Subcutaneous abdominal adipose tissue (tissue), 5 donors: ENCODE measurements at regions not wholly inside any gene's neighbourhood (a gene's known extent, or its start where the extent isn't known, plus 50 kb on each side); places are given as distances from the start of the nearest gene placed in this dataset.

Source experiments
- H3K27ac ChIP-seq: one replicate; pipeline ENCODE4 v1.7.0; 2013; ENCODE audit warnings: low read depth, mild to moderate bottlenecking, inconsistent platforms, low read length, moderate library complexity
- H3K27me3 ChIP-seq, 5 donors: one replicate each; pipeline ENCODE4 v1.7.0; 2013; ENCODE audit warnings: low read length in 5 of 5, inconsistent platforms in 1 of 5; ENCODE audit not compliant: control insufficient read depth in 5 of 5, insufficient read depth in 4 of 5
- H3K36me3 ChIP-seq, 5 donors: one replicate each; pipeline ENCODE4 v1.7.0; 2013; ENCODE audit warnings: low read length in 5 of 5; ENCODE audit not compliant: control insufficient read depth in 5 of 5, insufficient read depth in 5 of 5
- H3K4me1 ChIP-seq, 5 donors: one replicate each; pipeline ENCODE4 v1.7.0; 2013; ENCODE audit warnings: low read length in 5 of 5, mild to moderate bottlenecking in 3 of 5, moderate library complexity in 1 of 5; ENCODE audit not compliant: control insufficient read depth in 5 of 5, insufficient read depth in 5 of 5
- H3K4me3 ChIP-seq, 5 donors: one replicate each; pipeline ENCODE4 v1.7.0; 2013; ENCODE audit warnings: low read length in 5 of 5, low read depth in 1 of 5
- H3K9ac ChIP-seq, 5 donors: one replicate each; pipeline ENCODE4 v1.7.0; 2013; ENCODE audit warnings: low read length in 5 of 5, mild to moderate bottlenecking in 4 of 5, moderate library complexity in 3 of 5
- H3K9me3 ChIP-seq, 5 donors: one replicate each; pipeline ENCODE4 v1.7.0; 2013; ENCODE audit warnings: low read length in 5 of 5; ENCODE audit not compliant: control insufficient read depth in 5 of 5
- donor health status: healthy.
- donor health status: healthy.
- donor health status: healthy.
- donor health status: healthy.
- donor health status: healthy.

DNA sequence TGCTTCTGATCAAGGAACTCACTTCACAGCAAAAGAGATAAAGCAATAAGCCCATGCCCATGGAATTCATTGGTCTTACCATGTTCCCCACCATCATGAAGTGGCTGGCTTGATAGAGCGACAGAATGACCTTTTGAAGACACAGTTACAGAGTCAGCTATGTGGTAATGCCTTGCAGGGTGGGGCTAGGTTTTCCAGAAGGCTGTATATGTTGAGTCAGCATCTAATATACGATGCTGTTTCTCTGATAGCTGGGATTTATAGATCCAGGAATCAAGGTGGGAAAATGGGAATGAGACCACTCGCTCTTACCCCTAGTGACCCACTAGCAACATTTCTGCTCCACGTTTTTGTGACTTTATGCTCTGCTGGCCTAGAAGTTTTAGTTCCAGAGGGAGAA lies 220.7 kb upstream of the RSPO3 start:
- Histone ChIP-seq H3K4me3 (no peak overlapping the region), H3K4me1 (no peaks in the 10 kb centered on the region), H3K36me3 (no peaks in the 10 kb centered on the region), H3K9me3 (no peaks in the 10 kb centered on the region), H3K9ac (no peak overlapping the region), H3K27me3 (no peaks in the 10 kb centered on the region), H3K27ac (no peak overlapping the region)

DNA sequence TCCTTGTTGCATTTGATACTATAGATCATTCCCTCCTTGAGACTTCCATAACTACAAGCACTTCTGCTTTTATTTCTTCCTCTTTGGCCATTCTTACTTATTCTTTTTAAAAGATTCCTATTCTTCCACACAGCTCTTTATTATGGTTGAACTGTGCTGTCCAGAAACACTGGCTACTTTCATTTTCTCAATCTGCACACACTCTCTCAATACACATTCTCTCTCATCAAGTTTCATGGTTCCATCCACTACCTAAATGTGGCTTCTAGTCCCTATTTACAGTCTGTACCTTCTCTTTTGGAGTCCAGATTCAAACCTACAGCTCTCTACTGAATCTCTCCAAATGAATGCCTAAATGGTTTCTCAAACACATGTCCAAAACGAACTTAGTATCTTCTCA lies 214.3 kb upstream of the RSPO3 start:
- H3K9ac ChIP-seq: no peak overlapping the region
- no peak overlapping the region for H3K4me3 ChIP-seq
- H3K9me3 ChIP-seq: no peaks in the 10 kb centered on the region
- H3K4me1 ChIP-seq: no peaks in the 10 kb centered on the region
- H3K36me3 ChIP-seq: no peaks in the 10 kb centered on the region
- no peaks in the 10 kb centered on the region for H3K27me3 ChIP-seq
- H3K27ac ChIP-seq: no peak overlapping the region

DNA sequence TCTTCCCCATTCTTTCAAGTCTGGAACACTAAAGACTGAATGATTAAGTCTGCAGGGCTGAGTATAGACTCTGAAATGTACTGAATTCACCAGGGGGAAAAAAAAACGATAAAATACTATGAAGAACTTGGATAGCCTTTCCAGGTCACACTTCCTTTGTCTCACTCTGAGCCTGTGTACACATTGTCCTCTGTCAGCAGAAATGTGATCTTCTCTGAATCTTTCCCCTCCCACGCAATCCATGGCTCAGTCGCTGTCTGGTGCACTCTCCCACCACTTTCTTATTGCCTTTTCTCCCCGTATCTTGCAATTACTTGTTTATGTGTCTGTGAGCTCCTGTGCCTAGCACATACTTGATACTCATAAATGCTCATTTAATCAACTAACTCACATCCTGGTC lies 212.6 kb upstream of the RSPO3 start:
- H3K9me3 ChIP-seq: no peaks in the 10 kb centered on the region
- no peak overlapping the region for H3K4me3 ChIP-seq

DNA sequence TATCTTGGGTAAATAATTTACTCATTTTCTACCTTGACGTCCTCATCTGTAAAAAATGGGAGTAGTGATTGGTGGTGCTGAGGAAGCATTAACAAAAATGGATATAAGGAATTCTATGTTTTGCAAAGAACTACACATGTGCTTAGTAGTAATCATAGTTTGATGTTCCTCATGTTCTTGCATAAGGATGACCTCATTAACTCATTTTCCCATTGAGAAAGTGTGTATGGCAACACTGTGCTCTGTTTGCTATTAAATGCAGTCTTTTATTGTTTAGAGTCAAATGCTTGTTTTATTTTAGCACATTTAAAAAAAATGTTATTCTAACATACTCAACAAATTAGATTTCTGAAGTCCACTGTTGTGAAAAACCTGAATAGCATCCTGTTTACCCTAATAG lies 211.2 kb upstream of the RSPO3 start:
- no peaks in the 10 kb centered on the region for H3K4me1 ChIP-seq
- H3K27ac ChIP-seq: no peak overlapping the region
- no peaks in the 10 kb centered on the region for H3K27me3 ChIP-seq
- H3K9me3 ChIP-seq: no peaks in the 10 kb centered on the region
- no peak overlapping the region for H3K9ac ChIP-seq
- H3K4me3 ChIP-seq: no peak overlapping the region
- H3K36me3 ChIP-seq: no peaks in the 10 kb centered on the region

More for the DNA sequence above, 212.6 kb upstream of the RSPO3 start:
- Histone ChIP-seq H3K9ac (no peak overlapping the region), H3K27me3 (no peaks in the 10 kb centered on the region), H3K27ac (no peak overlapping the region), H3K4me1 (no peaks in the 10 kb centered on the region), H3K36me3 (no peaks in the 10 kb centered on the region)

DNA sequence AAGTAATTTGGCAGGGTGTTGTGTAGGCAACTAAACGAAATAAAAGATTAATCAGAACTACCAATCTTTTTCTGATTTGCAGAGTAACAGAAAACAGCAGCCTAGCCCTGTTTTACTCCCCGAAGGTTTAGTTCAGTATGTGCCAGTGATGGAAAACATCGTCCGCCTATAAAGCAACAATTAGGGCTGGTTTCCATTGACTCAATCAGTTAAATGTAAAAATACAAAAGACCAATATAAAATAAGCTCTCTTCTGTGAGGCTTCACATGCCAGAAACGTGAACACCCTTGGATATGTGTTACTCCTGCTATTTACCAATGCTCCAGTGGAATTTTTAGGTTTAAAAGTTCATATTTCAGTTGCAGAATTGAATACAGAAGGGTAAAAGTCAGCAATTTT lies 210.5 kb upstream of the RSPO3 start:
- Histone ChIP-seq H3K36me3 (no peaks in the 10 kb centered on the region), H3K9me3 (no peaks in the 10 kb centered on the region), H3K9ac (no peak overlapping the region), H3K4me1 (no peaks in the 10 kb centered on the region), H3K4me3 (no peak overlapping the region), H3K27me3 (no peaks in the 10 kb centered on the region), H3K27ac (no peak overlapping the region)

DNA sequence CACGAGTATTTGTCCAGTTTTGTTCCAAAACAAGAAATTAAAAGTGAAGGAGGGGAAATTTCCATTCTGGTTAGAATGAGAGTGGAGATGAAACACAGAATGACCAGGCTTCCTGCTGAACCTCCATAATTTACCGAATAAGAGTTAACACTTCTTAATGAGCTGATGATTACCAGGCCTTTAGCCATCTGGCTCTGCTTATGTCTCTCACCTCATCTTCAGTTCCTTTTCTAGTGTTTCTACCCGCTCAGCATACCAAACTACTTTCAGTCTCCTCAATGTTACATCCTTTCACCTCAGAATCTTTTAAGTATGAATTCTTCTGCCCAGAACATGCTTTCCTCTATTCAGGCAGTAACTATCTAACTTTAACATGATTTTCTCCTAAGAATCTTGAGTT lies 209.0 kb upstream of the RSPO3 start:
- no peaks in the 10 kb centered on the region for H3K9me3 ChIP-seq
- H3K27me3 ChIP-seq: no peaks in the 10 kb centered on the region
- no peak overlapping the region for H3K27ac ChIP-seq
- H3K9ac ChIP-seq: no peak overlapping the region
- no peak overlapping the region for H3K4me3 ChIP-seq
- no peaks in the 10 kb centered on the region for H3K36me3 ChIP-seq
- no peaks in the 10 kb centered on the region for H3K4me1 ChIP-seq

DNA sequence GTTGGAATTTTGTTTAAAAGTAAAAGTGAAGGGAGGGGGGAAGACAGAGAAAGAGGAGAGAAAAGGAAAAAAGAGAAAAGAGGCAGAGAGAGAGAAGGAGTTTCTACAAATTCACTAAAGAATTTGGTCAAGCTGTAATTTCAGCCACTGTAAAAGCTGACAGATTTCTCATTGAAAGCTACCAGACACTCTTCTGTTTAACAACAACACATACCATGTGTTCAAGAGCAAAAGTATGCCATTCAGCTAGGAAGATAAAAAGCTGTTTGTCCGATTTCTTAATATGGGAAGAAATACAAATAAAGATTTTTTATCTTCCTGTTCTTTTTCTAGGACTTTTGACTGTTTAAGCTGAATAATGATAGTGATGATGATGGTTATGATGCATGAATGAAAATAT lies 204.8 kb upstream of the RSPO3 start:
- Histone ChIP-seq H3K4me3 (no peak overlapping the region), H3K27me3 (no peaks in the 10 kb centered on the region), H3K9me3 (no peaks in the 10 kb centered on the region), H3K27ac (no peak overlapping the region), H3K4me1 (no peaks in the 10 kb centered on the region), H3K36me3 (no peaks in the 10 kb centered on the region), H3K9ac (no peak overlapping the region)

DNA sequence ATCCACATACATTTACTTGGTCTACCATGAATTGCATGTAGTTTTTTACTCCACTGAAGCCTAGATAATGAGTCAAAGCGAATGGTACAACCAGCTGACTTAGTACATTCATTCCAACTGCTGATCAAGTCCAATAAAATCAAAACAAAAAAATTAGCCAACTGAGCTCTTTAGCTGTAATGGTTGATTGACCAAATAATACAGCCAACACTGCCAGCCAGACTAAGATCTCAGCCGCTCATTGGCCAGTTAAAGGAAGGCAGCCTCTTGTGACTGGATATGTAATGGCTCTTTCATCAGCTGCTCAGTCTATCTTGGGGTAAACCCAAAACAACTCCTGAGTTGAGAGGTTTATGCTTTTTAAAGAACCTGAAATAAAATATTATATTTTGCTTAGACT lies 204.3 kb upstream of the RSPO3 start:
- Histone ChIP-seq H3K36me3 (no peaks in the 10 kb centered on the region), H3K4me1 (no peaks in the 10 kb centered on the region), H3K27me3 (no peaks in the 10 kb centered on the region), H3K4me3 (no peak overlapping the region), H3K27ac (no peak overlapping the region), H3K9me3 (no peaks in the 10 kb centered on the region), H3K9ac (no peak overlapping the region)

DNA sequence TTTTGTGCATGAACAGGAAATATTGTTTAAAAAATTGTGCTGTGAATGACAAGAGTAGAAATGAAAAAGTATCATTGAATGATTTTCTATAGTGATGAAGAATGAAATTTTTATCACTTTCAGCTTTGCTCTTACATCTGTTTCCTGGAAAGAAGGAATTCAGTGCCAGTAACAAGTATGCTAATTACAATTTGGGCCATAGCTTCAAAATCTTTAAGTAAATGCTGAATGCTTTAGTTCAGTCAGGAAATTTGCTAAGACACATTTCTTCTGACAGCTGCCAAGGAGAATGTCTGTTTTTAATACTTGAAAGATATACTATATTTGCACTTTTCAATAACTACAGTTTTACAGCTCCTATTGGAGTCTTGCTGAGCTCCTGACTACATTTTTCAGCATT lies 203.7 kb upstream of the RSPO3 start:
- no peaks in the 10 kb centered on the region for H3K4me1 ChIP-seq
- H3K4me3 ChIP-seq: no peak overlapping the region
- H3K9ac ChIP-seq: no peak overlapping the region
- H3K9me3 ChIP-seq: no peaks in the 10 kb centered on the region
- H3K27ac ChIP-seq: no peak overlapping the region
- no peaks in the 10 kb centered on the region for H3K27me3 ChIP-seq
- no peaks in the 10 kb centered on the region for H3K36me3 ChIP-seq

DNA sequence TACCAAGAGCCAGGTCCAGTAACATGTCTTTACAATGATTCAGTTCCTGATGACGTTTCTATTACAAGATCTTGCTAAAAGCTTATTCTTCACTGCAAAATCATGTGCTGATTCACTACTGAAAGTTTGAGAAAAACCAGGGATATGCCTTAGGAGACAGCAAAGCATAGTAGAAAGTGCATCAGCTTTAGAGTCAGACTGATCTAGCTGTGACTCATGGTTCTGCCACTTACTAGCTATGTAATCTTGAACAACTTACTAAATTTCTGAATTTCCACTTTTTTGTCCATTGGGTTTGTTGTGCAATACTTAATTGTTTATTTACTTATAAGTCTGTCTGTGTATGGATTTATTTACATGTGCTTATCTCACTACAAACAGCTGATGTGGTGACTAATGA lies 198.5 kb upstream of the RSPO3 start:
- no peaks in the 10 kb centered on the region for H3K36me3 ChIP-seq
- H3K27ac ChIP-seq: no peak overlapping the region
- no peak overlapping the region for H3K4me3 ChIP-seq
- H3K9me3 ChIP-seq: no peaks in the 10 kb centered on the region
- no peaks in the 10 kb centered on the region for H3K27me3 ChIP-seq
- no peak overlapping the region for H3K9ac ChIP-seq
- no peaks in the 10 kb centered on the region for H3K4me1 ChIP-seq

DNA sequence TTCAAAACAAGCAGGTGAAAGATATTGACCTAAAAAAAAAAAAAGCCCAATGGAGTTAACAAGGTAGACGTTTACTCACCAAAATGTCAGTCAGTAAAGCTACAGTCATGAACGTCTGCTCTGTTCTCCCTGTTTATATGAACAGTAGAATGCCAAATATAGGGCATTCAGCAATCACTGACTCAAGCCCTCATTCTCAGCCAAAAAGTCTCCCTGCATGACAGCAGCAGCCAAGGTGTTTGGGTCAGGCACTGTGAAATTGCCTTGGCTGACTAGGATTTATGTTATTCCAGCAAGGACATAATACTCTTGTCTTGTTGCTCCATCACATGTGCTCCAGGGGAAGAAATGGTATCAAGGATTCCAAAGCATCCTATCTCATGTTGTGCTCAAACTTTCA lies 194.7 kb upstream of the RSPO3 start:
- no peak overlapping the region for H3K27ac ChIP-seq
- H3K36me3 ChIP-seq: no peaks in the 10 kb centered on the region
- H3K4me3 ChIP-seq: no peak overlapping the region
- H3K9ac ChIP-seq: no peak overlapping the region
- no peaks in the 10 kb centered on the region for H3K9me3 ChIP-seq
- no peaks in the 10 kb centered on the region for H3K27me3 ChIP-seq
- H3K4me1 ChIP-seq: no peaks in the 10 kb centered on the region
